H1 (cell line): ENCODE measurements at regions not wholly inside any gene's neighbourhood (a gene's known extent, or its start where the extent isn't known, plus 50 kb on each side); places are given as distances from the start of the nearest gene placed in this dataset.

Experiments
- CTCF ChIA-PET: fragments of 300-600 bp; sonication (Branson Sonifier 250); formaldehyde crosslinking; loops from one replicate; lab custom pipeline; 2021; ENCODE audit not compliant: partially characterized antibody; lab: Charles Lee
- POLR2A ChIA-PET: fragments of 300-600 bp; sonication (Branson Sonifier 250); formaldehyde crosslinking; loops from one replicate; lab custom pipeline; 2021; ENCODE audit warnings: inconsistent platforms; ENCODE audit not compliant: partially characterized antibody; lab: Charles Lee
- DNase-seq, 2 experiments: peaks; one replicate each; pipeline versions ENCODE4 v3.0.0 to v3.0.0-alpha.2; 2010 to 2022; ENCODE audit warnings: low spot score in 2 of 2, low read depth in 1 of 2, mixed read lengths in 1 of 2
- FAIRE-seq: peaks from 2 replicates; lab custom pipeline; 2011; peaks lifted over from hg19 to GRCh38; lab: Jason Lieb, UNC
- H2AFZ ChIP-seq: 2 replicates; pipeline ENCODE4 v1.8.1; 2012; ENCODE audit warnings: low read length, inconsistent platforms
- H2AK5ac ChIP-seq: 2 replicates; pipeline ENCODE4 v1.6.1; 2013; ENCODE audit warnings: low read depth, low read length
- H2BK120ac ChIP-seq: replicated peaks from 2 replicates; pipeline ENCODE3; 2013; ENCODE audit warnings: low read depth, low read length, inconsistent platforms
- H2BK12ac ChIP-seq: 2 replicates; pipeline ENCODE4 v1.6.1; 2013; ENCODE audit warnings: low read depth, low read length
- H2BK15ac ChIP-seq: 2 replicates; pipeline ENCODE4 v1.6.1; 2013; ENCODE audit warnings: low read length
- H2BK20ac ChIP-seq: 2 replicates; pipeline ENCODE4 v1.6.1; 2013; ENCODE audit warnings: low read length
- H2BK5ac ChIP-seq: 2 replicates; pipeline ENCODE4 v1.6.1; 2013; ENCODE audit warnings: low read depth, low read length
- H3K14ac ChIP-seq: 2 replicates; pipeline ENCODE4 v1.6.1; 2013; ENCODE audit warnings: inconsistent platforms; ENCODE audit not compliant: insufficient read length
- H3K18ac ChIP-seq: 2 replicates; pipeline ENCODE4 v1.6.1; 2013; ENCODE audit warnings: low read length; ENCODE audit errors: extremely low read depth
- H3K23ac ChIP-seq: 2 replicates; pipeline ENCODE4 v1.6.1; 2013; ENCODE audit warnings: inconsistent platforms; ENCODE audit not compliant: insufficient read length
- H3K23me2 ChIP-seq: 2 replicates; pipeline ENCODE4 v1.6.1; 2013; ENCODE audit warnings: low read depth, low read length
- H3K27ac ChIP-seq: 2 replicates; pipeline ENCODE4 v1.6.1; 2011; ENCODE audit warnings: low read depth, low read length, inconsistent platforms
- H3K27me3 ChIP-seq, 4 experiments: replicated peaks in 1 of 4; 1 replicate in 1 of 4; 2 replicates in 3 of 4; pipeline versions ENCODE4 v1.6.1 to v1.8.1; 2011 to 2013; ENCODE audit warnings: low read length in 3 of 4, mild to moderate bottlenecking in 3 of 4, inconsistent platforms in 2 of 4, mixed read lengths in 2 of 4, moderate library complexity in 1 of 4; ENCODE audit not compliant: control insufficient read depth in 3 of 4, insufficient read depth in 3 of 4; ENCODE audit errors: extremely low read depth in 1 of 4
- H3K36me3 ChIP-seq, 4 experiments: 2 replicates each; pipeline versions ENCODE4 v1.6.1 to v1.8.1; 2011 to 2013; ENCODE audit warnings: mild to moderate bottlenecking in 4 of 4, low read length in 3 of 4, moderate library complexity in 2 of 4, control low read depth in 1 of 4, inconsistent platforms in 1 of 4; ENCODE audit not compliant: insufficient read depth in 4 of 4, control insufficient read depth in 2 of 4
- H3K4ac ChIP-seq: replicated peaks from 2 replicates; pipeline ENCODE3; 2013; ENCODE audit warnings: low read length, low read depth, mixed read lengths, inconsistent platforms; ENCODE audit not compliant: insufficient read length
- H3K4me1 ChIP-seq, 4 experiments: replicated peaks in 1 of 4; 1 replicate in 1 of 4; 2 replicates in 3 of 4; pipeline versions ENCODE4 v1.6.1 to v1.8.1; 2011 to 2013; ENCODE audit warnings: low read length in 3 of 4, inconsistent platforms in 2 of 4, mixed read lengths in 1 of 4; ENCODE audit not compliant: insufficient read depth in 4 of 4, control insufficient read depth in 3 of 4
- H3K4me2 ChIP-seq, 2 experiments: 2 replicates each; pipeline versions ENCODE4 v1.6.1 to v1.8.1; 2011 to 2013; ENCODE audit warnings: low read depth in 2 of 2, low read length in 2 of 2, control low read depth in 1 of 2, inconsistent platforms in 1 of 2, mild to moderate bottlenecking in 1 of 2; ENCODE audit not compliant: insufficient read depth in 1 of 2
- H3K4me3 ChIP-seq, 4 experiments: fragments of 200-600, 300-600 bp in 1 of 4; sonication (generic), shearing (Covaris generic), sonication (Bioruptor Twin) in 1 of 4; 2 replicates each; pipeline versions ENCODE4 v1.5.1 to v1.8.1; 2011 to 2016; ENCODE audit warnings: low read length in 4 of 4, low read depth in 3 of 4, control low read depth in 2 of 4, inconsistent platforms in 2 of 4, mild to moderate bottlenecking in 2 of 4, mixed read lengths in 1 of 4, moderate library complexity in 1 of 4; ENCODE audit not compliant: insufficient read depth in 2 of 4; ENCODE audit errors: extremely low read depth in 1 of 4
- H3K56ac ChIP-seq: replicated peaks from 2 replicates; pipeline ENCODE3; 2013; ENCODE audit warnings: low read depth, mild to moderate bottlenecking, mixed read lengths, low read length, inconsistent platforms; ENCODE audit not compliant: insufficient read length
- H3K79me1 ChIP-seq: 2 replicates; pipeline ENCODE4 v1.6.1; 2013; ENCODE audit warnings: low read depth, low read length, control low read depth
- H3K79me2 ChIP-seq, 2 experiments: 2 replicates each; pipeline versions ENCODE4 v1.6.1 to v1.8.1; 2012 to 2013; ENCODE audit warnings: low read length in 2 of 2, mild to moderate bottlenecking in 2 of 2, inconsistent platforms in 1 of 2; ENCODE audit not compliant: insufficient read depth in 2 of 2, control insufficient read depth in 1 of 2
- H3K9ac ChIP-seq, 4 experiments: replicated peaks in 1 of 4; 1 replicate in 1 of 4; 2 replicates in 3 of 4; pipeline versions ENCODE4 v1.6.1 to v1.8.1; 2011 to 2013; ENCODE audit warnings: low read depth in 3 of 4, low read length in 3 of 4, control low read depth in 2 of 4, mild to moderate bottlenecking in 2 of 4, moderate library complexity in 2 of 4, inconsistent platforms in 1 of 4; ENCODE audit errors: extremely low read depth in 1 of 4
- H3K9me3 ChIP-seq, 2 experiments: 2 replicates each; pipeline versions ENCODE4 v1.6.1 to v1.8.1; 2012 to 2013; ENCODE audit warnings: mild to moderate bottlenecking in 2 of 2, moderate library complexity in 2 of 2, control low read depth in 1 of 2, inconsistent platforms in 1 of 2, low read depth in 1 of 2, low read length in 1 of 2, mixed read lengths in 1 of 2; ENCODE audit not compliant: insufficient read depth in 2 of 2
- H4K20me1 ChIP-seq, 2 experiments: replicated peaks in 1 of 2; 2 replicates each; pipeline versions ENCODE3 to v1.8.1; 2011 to 2013; ENCODE audit warnings: inconsistent platforms in 2 of 2, low read length in 2 of 2, mild to moderate bottlenecking in 1 of 2; ENCODE audit not compliant: insufficient read depth in 2 of 2, control insufficient read depth in 1 of 2
- H4K5ac ChIP-seq: 2 replicates; pipeline ENCODE4 v1.6.1; 2013; ENCODE audit warnings: low read length, low read depth, mixed read lengths, inconsistent platforms; ENCODE audit not compliant: insufficient read length
- H4K8ac ChIP-seq: 2 replicates; pipeline ENCODE4 v1.8.0; 2013; ENCODE audit warnings: mild to moderate bottlenecking, moderate library complexity, low read length, inconsistent platforms; ENCODE audit not compliant: insufficient read depth; ENCODE audit errors: extremely low read depth
- H4K91ac ChIP-seq: replicated peaks from 2 replicates; pipeline ENCODE3; 2013; ENCODE audit warnings: low read length, mixed read lengths, inconsistent platforms; ENCODE audit not compliant: insufficient read length
- CHD7 ChIP-seq: fragments of 300-600 bp; sonication (generic); IDR thresholded peaks from 2 replicates; pipeline ENCODE4 v1.7.1; 2012; ENCODE audit warnings: low read length, moderate library complexity, mild to moderate bottlenecking, inconsistent platforms; ENCODE audit not compliant: insufficient replicate concordance
- WGBS, 2 experiments: shearing (Covaris generic) in 1 of 2; methylation state at CpG; one replicate each; pipeline versions ENCODE4 v1.1.6 to v1.1.7; 2013 to 2015; ENCODE audit warnings: low lambda C conversion rate in 2 of 2, mixed read lengths in 2 of 2, inconsistent platforms in 1 of 2, low coverage in 1 of 2, missing lambda C conversion rate in 1 of 2; ENCODE audit not compliant: insufficient replicate concordance in 2 of 2, insufficient coverage in 1 of 2, insufficient read length in 1 of 2; ENCODE audit errors: extremely low coverage in 1 of 2, missing lambda C conversion rate in 1 of 2; 5-methylcytosine and 5-hydroxymethylcytosine counted together

GRCh38 chr6:16933961-16934360 is 167.9 kb upstream of the STMND1 start:
- CTCF ChIA-PET, result interaction anchor here (1.3 kb wide), 1 partner anchor 131 kb away, joined by 4 read pairs; no protein-coding TSS in a partner anchor
- no peak for FAIRE-seq
- no peak for TF ChIP-seq CHD7

More at GRCh38 chr6:16933961-16934360, 167.9 kb upstream of the STMND1 start:
- Histone ChIP-seq H3K4me3 (no peak overlapping the region), H3K4ac (no peak overlapping the region), H3K9me3 (no peaks in the 10 kb centered on the region), H3K4me2 (no peak overlapping the region), H3K79me2 (no peaks in the 10 kb centered on the region), H4K91ac (no peak overlapping the region), H2BK12ac (no peak overlapping the region), H2BK20ac (no peak overlapping the region), H4K8ac (no peak overlapping the region), H3K14ac (no peak overlapping the region), H3K23ac (no peak overlapping the region), H3K27me3 (no peaks in the 10 kb centered on the region), H2BK5ac (no peak overlapping the region), H2BK15ac (no peak overlapping the region), H4K20me1 (no peaks in the 10 kb centered on the region), H2AFZ (0 out of 2 replicates have a peak overlapping the region, but pooled peaks have one; percentile 35), H3K18ac (no peak overlapping the region), H3K4me1 (no peaks in the 10 kb centered on the region), H3K27ac (no peak overlapping the region), H2AK5ac (no peak overlapping the region), H3K36me3 (no peaks in the 10 kb centered on the region), H3K56ac (no peak overlapping the region), H2BK120ac (no peak overlapping the region), H3K79me1 (no peaks in the 10 kb centered on the region), H4K5ac (no peak overlapping the region), H3K23me2 (no peaks in the 10 kb centered on the region), H3K9ac (no peak overlapping the region)
- DNase-seq, result no peak
- POLR2A ChIA-PET, result no interaction called here
- WGBS, 2 experiments, result 86% methylated on average over 1 of the region's 1 CpG; no CpG with 5 or more reads in 1 of the 2 experiments
